Chondrocyte (in vitro differentiated cells): ENCODE measurements at regions not wholly inside any gene's neighbourhood (a gene's known extent, or its start where the extent isn't known, plus 50 kb on each side); places are given as distances from the start of the nearest gene placed in this dataset.

Source experiments
- DNase-seq: peaks from one replicate; pipeline ENCODE4 v3.0.0; 2021; ENCODE audit warnings: mixed read lengths, low spot score
- H3K27ac Mint-ChIP-seq: one replicate; pipeline ENCODE4 v1.8.0; 2021; ENCODE audit warnings: mild to moderate bottlenecking, moderate library complexity, mixed read lengths; ENCODE audit not compliant: unreplicated experiment
- H3K27me3 Mint-ChIP-seq: 2 replicates; pipeline ENCODE4 v1.8.0; 2021; ENCODE audit warnings: low read depth, mixed read lengths
- H3K36me3 Mint-ChIP-seq: 2 replicates; pipeline ENCODE4 v1.8.0; 2021; ENCODE audit warnings: low read depth, mixed read lengths
- H3K4me1 Mint-ChIP-seq: 2 replicates; pipeline ENCODE4 v1.8.0; 2021; ENCODE audit warnings: low read depth, mild to moderate bottlenecking, mixed read lengths
- H3K4me3 Mint-ChIP-seq: one replicate; pipeline ENCODE4 v1.8.0; 2021; ENCODE audit warnings: mild to moderate bottlenecking, moderate library complexity, mixed read lengths; ENCODE audit not compliant: unreplicated experiment
- H3K9me3 Mint-ChIP-seq: 2 replicates; pipeline ENCODE4 v1.8.0; 2021; ENCODE audit warnings: low read depth, mixed read lengths
- TF ChIP-seq, protein P1 (sequence below): fragments of 200-600 bp; sonication (generic); IDR thresholded peaks from 2 replicates; pipeline ENCODE4 v1.5.0; 2021; ENCODE audit warnings: antibody characterized with exemption, mild to moderate bottlenecking, moderate library complexity

DNA sequence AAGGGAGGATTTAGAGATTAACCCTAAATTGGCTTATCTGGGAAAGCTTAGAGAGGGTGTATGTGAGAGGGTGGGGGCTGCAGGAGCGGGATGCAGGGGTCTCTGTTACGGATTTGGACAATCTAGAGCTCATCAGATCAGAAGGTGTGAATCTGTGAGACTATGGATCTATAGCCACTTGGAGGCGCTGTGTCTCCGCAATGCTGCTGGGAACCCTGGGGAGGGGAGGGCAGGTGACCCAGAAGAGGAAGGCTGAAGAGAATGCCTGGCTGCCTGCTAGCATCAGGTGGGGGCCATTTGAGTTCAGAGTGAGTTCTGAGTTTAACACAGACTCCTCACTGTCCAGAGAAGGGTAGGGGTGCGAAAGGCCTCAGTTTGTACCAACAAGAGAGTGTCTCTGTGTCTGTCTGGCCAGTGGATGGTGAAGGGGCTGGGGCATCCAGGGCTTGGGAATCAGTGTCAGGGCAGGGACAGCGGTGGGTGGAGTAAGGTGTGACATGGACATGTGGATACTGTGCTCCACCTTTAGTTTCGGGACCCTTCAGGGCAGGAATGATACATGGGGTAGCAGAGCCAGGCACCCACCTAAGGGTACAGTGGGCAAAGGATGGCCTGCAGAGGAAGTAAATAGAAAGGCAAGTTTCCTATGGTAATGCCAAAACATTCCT lies 187.3 kb upstream of the PRSS58 start:
- peaks cover 14% of the 10 kb centered on the region for H3K4me1 Mint-ChIP-seq
- H3K36me3 Mint-ChIP-seq = no peaks in the 10 kb centered on the region
- no peaks in the 10 kb centered on the region for H3K9me3 Mint-ChIP-seq
- peaks cover 3% of the 10 kb centered on the region for H3K27me3 Mint-ChIP-seq
- H3K27ac Mint-ChIP-seq = no peak overlapping the region
- TF ChIP-seq, protein P1, sequence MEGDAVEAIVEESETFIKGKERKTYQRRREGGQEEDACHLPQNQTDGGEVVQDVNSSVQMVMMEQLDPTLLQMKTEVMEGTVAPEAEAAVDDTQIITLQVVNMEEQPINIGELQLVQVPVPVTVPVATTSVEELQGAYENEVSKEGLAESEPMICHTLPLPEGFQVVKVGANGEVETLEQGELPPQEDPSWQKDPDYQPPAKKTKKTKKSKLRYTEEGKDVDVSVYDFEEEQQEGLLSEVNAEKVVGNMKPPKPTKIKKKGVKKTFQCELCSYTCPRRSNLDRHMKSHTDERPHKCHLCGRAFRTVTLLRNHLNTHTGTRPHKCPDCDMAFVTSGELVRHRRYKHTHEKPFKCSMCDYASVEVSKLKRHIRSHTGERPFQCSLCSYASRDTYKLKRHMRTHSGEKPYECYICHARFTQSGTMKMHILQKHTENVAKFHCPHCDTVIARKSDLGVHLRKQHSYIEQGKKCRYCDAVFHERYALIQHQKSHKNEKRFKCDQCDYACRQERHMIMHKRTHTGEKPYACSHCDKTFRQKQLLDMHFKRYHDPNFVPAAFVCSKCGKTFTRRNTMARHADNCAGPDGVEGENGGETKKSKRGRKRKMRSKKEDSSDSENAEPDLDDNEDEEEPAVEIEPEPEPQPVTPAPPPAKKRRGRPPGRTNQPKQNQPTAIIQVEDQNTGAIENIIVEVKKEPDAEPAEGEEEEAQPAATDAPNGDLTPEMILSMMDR = peak; percentile 29
- H3K4me3 Mint-ChIP-seq = no peak overlapping the region
- DNase-seq = no peak

DNA sequence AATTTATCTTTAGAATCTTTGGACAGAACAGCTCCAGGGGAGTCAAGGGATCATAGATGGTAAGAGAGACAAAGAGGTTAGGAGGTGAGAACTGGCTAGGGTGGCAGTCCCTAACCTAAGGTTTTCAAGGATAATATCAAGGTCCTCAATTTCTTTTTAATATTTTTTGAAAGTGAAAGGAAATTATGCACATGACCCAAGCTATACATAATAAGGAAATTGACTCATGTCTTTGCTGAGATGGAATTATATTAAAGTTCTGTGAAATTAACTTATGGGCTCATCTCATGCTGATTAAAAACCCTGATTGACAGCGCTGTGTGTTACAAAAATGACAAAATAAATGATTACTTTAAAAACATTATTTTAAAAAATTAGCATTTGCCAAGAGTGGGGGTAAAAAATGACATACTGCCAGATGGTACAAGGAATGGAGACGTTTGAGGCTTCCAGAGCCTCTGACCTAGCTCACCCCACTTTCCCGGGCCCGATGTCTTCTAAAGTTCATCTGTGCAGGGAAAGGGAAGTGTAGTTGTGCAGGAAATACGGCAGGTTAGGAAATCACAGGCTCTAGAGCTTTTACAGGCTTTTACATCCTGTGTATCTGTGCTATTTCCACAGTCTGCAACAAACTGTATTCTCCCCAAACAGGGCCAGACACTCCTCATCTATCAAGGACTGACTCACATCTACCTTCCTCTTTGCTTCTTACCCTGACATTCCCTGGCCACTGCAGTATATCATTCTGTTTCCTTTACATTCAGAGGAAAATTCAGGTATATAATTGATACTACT lies 185.6 kb upstream of the PRSS58 start:
- no peak overlapping the region for H3K27ac Mint-ChIP-seq
- no peaks in the 10 kb centered on the region for H3K27me3 Mint-ChIP-seq
- no peaks in the 10 kb centered on the region for H3K36me3 Mint-ChIP-seq
- H3K4me1 Mint-ChIP-seq = peaks cover 20% of the 10 kb centered on the region
- TF ChIP-seq, protein P1 = no peak
- DNase-seq = no peak
- H3K4me3 Mint-ChIP-seq = no peak overlapping the region
- H3K9me3 Mint-ChIP-seq = no peaks in the 10 kb centered on the region

DNA sequence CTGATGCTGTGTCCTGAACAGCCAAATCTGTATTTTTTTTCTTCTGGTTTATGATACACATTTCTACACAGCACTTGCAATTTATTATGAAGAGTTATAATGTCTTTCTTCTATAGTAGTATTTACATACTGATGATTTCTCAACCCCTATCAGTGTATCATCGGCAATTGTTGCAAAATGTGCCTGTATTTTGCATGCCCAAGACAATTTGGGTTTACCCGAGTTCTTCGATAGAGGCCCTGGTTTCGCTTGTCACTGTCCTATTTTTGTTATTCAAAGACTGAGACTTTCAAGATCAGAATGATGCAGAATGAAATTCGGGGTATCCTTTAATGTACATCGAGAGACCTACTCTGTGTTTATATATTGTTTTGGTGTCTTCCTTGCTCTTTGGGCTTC lies 184.5 kb upstream of the PRSS58 start:
- Mint-ChIP-seq H3K36me3 (no peaks in the 10 kb centered on the region), H3K27me3 (no peaks in the 10 kb centered on the region), H3K4me3 (no peak overlapping the region), H3K9me3 (no peaks in the 10 kb centered on the region), H3K27ac (no peak overlapping the region), H3K4me1 (peaks cover 20% of the 10 kb centered on the region)
- TF ChIP-seq, protein P1 = no peak
- no peak for DNase-seq

DNA sequence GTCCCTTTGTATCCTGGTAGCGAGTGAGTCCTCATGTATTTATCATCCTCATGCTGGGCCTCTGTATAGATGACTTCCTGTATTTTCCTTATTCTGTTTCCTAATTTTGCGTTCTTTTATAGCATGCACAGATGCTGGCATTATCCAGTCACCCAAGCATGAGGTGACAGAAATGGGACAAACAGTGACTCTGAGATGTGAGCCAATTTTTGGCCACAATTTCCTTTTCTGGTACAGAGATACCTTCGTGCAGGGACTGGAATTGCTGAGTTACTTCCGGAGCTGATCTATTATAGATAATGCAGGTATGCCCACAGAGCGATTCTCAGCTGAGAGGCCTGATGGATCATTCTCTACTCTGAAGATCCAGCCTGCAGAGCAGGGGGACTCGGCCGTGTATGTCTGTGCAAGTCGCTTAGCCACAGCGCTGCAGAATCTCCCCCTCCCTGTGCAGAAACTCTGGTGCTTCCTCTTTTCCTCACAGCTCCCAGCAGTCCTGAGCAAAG lies 183.1 kb upstream of the PRSS58 start:
- Mint-ChIP-seq H3K27ac (no peak overlapping the region), H3K36me3 (no peaks in the 10 kb centered on the region)
- TF ChIP-seq, protein P1 = no peak

DNA sequence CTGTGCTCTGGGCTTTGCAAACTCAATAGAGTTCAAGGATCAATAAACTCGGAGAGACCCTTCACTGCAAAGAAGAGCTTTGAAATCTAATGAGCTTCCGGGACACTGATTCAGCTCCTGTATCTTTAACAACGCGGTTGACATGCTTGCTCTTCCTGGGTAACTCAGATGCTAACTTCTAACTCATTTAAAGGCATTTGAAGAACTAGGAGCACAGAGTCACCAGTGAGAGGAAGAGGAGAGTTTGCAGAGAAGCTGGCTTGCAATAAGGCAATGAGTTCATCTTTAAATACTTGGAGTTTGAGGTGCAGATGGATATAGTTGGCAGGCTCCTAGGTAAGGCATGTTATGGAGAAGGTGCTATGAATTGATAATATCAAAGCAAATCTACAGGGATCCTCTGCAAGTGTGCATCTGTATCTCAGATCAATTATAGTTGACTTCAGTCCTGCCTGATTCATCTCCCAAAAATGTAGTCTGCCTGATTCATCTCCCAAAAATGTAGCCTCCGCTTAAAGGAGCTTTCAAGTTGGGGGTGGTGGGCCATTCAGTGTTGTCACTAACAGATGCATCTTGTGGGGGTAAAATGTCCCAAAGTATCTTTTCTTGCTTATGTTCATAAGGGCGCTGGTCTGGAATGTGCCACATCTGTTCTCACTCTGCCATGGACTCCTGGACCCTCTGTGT lies 182.5 kb upstream of the PRSS58 start:
- H3K4me1 Mint-ChIP-seq = peaks cover 25% of the 10 kb centered on the region
- H3K9me3 Mint-ChIP-seq = no peaks in the 10 kb centered on the region
- H3K36me3 Mint-ChIP-seq = no peaks in the 10 kb centered on the region
- no peak for DNase-seq
- no peak overlapping the region for H3K4me3 Mint-ChIP-seq
- TF ChIP-seq, protein P1 = no peak
- H3K27me3 Mint-ChIP-seq = no peaks in the 10 kb centered on the region
- peak overlapping the region; percentile 25 for H3K27ac Mint-ChIP-seq

More for the DNA sequence above, 183.1 kb upstream of the PRSS58 start:
- Mint-ChIP-seq H3K4me3 (no peak overlapping the region), H3K27me3 (no peaks in the 10 kb centered on the region), H3K9me3 (no peaks in the 10 kb centered on the region), H3K4me1 (peaks cover 25% of the 10 kb centered on the region)
- no peak for DNase-seq
